Activated CD8-positive, alpha-beta T cell treated with anti-CD3 and anti-CD28 coated beads for 36 hours (primary cell): ENCODE measurements at regions not wholly inside any gene's neighbourhood (a gene's known extent, or its start where the extent isn't known, plus 50 kb on each side); places are given as distances from the start of the nearest gene placed in this dataset.

ENCODE experiments used
- ATAC-seq: fragments of 200-7000 bp; cut with Tn5 transposase; one replicate; pipeline ENCODE4 v1.10.0; 2021; ENCODE audit warnings: mild to moderate bottlenecking, moderate library complexity
- CTCF ChIA-PET: fragments of 350-600 bp; sonication (Branson Sonifier 250); formaldehyde crosslinking; loops from one replicate; lab custom pipeline; 2021; ENCODE audit warnings: antibody characterized with exemption; lab: Charles Lee
- POLR2A ChIA-PET: fragments of 350-600 bp; sonication (Branson Sonifier 250); formaldehyde crosslinking; loops from one replicate; lab custom pipeline; 2021; ENCODE audit warnings: antibody characterized with exemption; lab: Charles Lee
- DNase-seq: peaks from one replicate; pipeline ENCODE4 v3.0.0-alpha.2; 2020
- H3K27ac Mint-ChIP-seq: one replicate; pipeline ENCODE4 v1.8.0; 2021; ENCODE audit warnings: mild to moderate bottlenecking, mixed read lengths
- H3K27me3 Mint-ChIP-seq: one replicate; pipeline ENCODE4 v1.8.0; 2021; ENCODE audit warnings: mixed read lengths
- H3K36me3 Mint-ChIP-seq: one replicate; pipeline ENCODE4 v1.8.0; 2021; ENCODE audit warnings: low read depth, mixed read lengths
- H3K4me1 Mint-ChIP-seq: one replicate; pipeline ENCODE4 v1.8.0; 2021; ENCODE audit warnings: low read depth, mixed read lengths
- H3K4me3 Mint-ChIP-seq: one replicate; pipeline ENCODE4 v1.8.0; 2021; ENCODE audit warnings: mild to moderate bottlenecking, moderate library complexity, mixed read lengths
- H3K9me3 Mint-ChIP-seq: one replicate; pipeline ENCODE4 v1.8.0; 2021; ENCODE audit warnings: mixed read lengths
- intact Hi-C: fragments of 100-400 bp; cut with micrococcal nuclease; formaldehyde crosslinking; loops from one replicate; pipeline ENCODE4 v1.10.0; 2022
- TF ChIP-seq, protein P1 (sequence below): fragments of 200-600 bp; IDR thresholded peaks from one replicate; pipeline ENCODE4 v1.8.0; 2022; ENCODE audit warnings: antibody characterized with exemption, mild to moderate bottlenecking

DNA sequence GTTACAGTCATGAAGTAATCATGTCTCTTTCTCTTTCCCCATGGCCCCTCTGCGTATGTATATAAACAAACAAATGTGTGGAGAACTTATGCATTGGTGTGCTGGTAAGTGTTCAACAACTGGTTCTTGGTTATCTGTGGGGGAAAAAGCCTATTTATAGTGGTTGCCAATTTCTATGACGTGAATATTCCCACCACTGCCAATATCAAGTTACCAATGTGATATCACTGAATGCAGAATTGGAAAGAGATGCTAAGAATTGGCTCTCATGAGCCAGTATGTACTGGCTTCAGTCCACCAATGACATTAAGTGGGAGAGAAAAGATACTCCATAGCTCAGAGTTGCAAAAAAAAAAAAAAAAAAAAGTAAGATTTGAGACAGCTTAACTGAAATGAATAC, 399.7 kb downstream of the REEP3 start:
- Mint-ChIP-seq H3K36me3 (no peaks in the 10 kb centered on the region), H3K9me3 (no peaks in the 10 kb centered on the region), H3K4me1 (no peaks in the 10 kb centered on the region), H3K4me3 (no peak overlapping the region), H3K27ac (no peak overlapping the region), H3K27me3 (peaks cover 5% of the 10 kb centered on the region)
- ChIA-PET POLR2A (no interaction called here), CTCF (interaction anchor here (1.1 to 1.3 kb wide), 2 partner anchors 54 to 121 kb away, joined by 3 to 5 read pairs; no protein-coding TSS in a partner anchor)
- intact Hi-C loops = no loop called here
- ATAC-seq (no peak), DNase-seq (no peak)
- TF ChIP-seq, protein P1, sequence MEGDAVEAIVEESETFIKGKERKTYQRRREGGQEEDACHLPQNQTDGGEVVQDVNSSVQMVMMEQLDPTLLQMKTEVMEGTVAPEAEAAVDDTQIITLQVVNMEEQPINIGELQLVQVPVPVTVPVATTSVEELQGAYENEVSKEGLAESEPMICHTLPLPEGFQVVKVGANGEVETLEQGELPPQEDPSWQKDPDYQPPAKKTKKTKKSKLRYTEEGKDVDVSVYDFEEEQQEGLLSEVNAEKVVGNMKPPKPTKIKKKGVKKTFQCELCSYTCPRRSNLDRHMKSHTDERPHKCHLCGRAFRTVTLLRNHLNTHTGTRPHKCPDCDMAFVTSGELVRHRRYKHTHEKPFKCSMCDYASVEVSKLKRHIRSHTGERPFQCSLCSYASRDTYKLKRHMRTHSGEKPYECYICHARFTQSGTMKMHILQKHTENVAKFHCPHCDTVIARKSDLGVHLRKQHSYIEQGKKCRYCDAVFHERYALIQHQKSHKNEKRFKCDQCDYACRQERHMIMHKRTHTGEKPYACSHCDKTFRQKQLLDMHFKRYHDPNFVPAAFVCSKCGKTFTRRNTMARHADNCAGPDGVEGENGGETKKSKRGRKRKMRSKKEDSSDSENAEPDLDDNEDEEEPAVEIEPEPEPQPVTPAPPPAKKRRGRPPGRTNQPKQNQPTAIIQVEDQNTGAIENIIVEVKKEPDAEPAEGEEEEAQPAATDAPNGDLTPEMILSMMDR = no peak

DNA sequence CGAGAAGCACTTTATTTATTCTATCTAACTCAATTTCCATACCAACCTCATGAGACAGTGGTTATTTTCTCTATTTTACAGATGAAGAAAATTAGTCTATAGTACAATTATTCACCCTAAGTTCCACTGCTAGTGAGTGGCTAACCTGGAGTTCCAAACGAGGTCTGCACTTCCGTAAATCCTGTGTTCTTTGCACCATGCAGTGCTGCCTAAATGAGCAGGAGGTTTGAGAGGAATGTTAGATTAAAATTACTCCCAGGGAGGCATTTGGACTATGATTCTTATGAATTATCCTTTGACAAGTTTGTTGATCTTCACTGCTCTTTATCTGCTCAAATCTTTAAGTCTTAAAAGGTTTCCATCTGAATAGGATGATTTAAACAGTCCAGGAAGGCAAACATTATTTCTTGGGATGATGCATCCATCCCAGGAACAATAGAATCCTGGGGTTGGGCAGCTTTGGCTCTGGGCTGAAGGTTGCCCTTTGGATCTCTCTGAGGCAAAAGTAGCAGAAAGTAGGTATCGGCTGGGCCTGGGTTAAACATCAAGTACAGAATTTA, 400.8 kb downstream of the REEP3 start:
- TF ChIP-seq, protein P1 = no peak
- Mint-ChIP-seq H3K4me3 (no peak overlapping the region), H3K27me3 (peaks cover 6% of the 10 kb centered on the region), H3K9me3 (no peaks in the 10 kb centered on the region), H3K4me1 (no peaks in the 10 kb centered on the region), H3K27ac (no peak overlapping the region), H3K36me3 (no peaks in the 10 kb centered on the region)
- intact Hi-C loops = no loop called here
- ChIA-PET POLR2A (no interaction called here), CTCF (interaction anchor here (1.1 to 1.3 kb wide), 2 partner anchors 55 to 119 kb away, joined by 3 to 5 read pairs; no protein-coding TSS in a partner anchor)
- ATAC-seq = no peak
- DNase-seq = no peak

DNA sequence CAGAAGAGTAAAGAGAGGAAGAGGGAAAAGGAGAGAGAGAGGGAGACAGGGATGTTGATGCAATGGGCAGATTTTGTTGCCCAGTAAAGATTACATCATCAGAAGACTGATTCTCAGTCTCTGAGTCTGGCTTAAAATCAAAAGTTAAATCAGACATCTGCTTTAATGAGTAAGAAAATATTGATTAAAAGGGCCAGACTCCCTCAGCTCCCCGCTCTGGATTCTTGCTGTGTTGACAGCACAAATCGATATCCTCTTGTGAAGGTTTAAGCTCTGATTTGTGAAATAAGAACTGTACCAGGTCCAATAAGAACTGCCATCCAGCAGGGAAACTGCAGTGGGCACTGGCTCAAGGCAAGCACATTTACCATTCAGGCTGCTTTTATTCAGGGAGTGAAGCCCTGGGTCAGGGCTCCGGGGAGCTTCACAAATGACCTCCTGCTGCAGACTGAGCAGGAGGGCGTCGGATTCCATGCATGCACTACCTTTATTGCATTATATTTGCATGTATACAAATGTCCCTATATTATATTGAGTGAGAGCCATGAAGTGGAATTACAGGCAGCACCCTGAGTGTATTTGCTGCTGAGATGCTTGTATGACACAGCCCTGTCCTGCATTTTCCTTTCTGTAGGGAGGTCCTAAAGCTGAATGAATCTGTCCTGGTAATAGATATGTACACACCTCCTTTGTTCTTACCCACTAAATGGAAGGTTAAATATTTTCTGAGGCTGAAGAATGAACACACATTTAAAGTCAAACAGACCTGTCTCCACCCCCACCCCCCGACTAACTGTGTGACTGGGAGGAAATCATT, 401.5 kb downstream of the REEP3 start:
- TF ChIP-seq, protein P1 = no peak
- Mint-ChIP-seq H3K27me3 (peaks cover 6% of the 10 kb centered on the region), H3K36me3 (no peaks in the 10 kb centered on the region), H3K27ac (no peak overlapping the region), H3K4me3 (no peak overlapping the region), H3K9me3 (no peaks in the 10 kb centered on the region), H3K4me1 (no peaks in the 10 kb centered on the region)
- ATAC-seq = no peak
- ChIA-PET POLR2A (no interaction called here), CTCF (no interaction called here)
- intact Hi-C loops = no loop called here
- no peak for DNase-seq

DNA sequence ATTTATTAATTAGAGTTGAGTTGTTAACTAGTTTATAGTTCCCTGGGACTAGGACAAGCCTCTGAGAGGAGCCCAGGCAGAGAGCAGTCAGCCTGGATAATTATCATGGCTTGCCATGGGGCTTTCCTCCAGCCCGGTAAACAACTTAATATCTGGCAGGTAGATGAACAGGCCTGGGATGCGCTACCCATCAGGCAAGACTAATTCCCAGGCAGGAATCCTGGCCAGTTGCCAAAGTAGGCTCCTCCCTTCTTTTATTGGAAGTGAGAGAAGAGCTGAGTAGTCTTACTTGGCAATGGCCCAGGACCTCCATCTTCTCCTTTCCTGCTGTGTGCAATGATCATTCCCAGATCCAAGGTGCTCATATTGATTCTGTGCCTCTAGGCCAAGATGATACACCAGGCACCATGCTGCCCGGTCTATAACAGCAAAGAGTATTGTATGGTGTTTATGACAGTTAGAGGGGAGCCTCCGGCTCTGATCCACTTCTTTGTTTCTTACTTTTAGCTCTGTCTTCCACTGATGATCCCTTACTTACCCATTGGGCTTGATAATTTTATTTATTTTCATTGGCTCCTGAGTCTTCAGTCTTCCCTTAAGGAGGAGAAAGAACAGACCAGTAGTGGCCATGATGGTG, 408.7 kb downstream of the REEP3 start:
- intact Hi-C loops = no loop called here
- Mint-ChIP-seq H3K4me1 (no peaks in the 10 kb centered on the region), H3K27ac (no peak overlapping the region), H3K4me3 (no peak overlapping the region), H3K36me3 (no peaks in the 10 kb centered on the region), H3K27me3 (peaks cover 4% of the 10 kb centered on the region), H3K9me3 (no peaks in the 10 kb centered on the region)
- DNase-seq (no peak), ATAC-seq (no peak)
- CTCF ChIA-PET = no interaction called here
- TF ChIP-seq, protein P1 = no peak
- POLR2A ChIA-PET = no interaction called here

DNA sequence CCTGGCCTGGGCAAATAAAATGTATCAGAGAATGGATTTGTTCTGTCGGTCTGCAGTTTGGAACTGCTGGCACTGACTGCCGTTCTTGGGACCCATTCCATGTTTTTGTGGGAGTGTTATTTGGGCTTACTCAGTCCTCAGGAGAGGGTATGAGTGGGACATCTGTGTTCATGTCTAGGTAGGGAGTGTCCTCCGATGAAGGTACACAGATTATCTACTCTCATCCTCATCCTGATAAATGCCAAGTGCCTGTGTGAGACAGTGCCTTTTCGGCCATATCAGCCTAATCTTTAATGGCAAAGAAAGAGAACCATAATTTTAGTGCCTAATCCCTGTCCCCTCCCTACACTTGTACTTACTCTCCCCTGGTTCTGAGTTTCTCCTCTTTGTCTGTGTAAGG, 409.4 kb downstream of the REEP3 start:
- DNase-seq (no peak), ATAC-seq (no peak)
- ChIA-PET POLR2A (interaction anchor here (0.8 kb wide), 1 partner anchor 11 kb away, joined by 3 read pairs; no protein-coding TSS in a partner anchor), CTCF (no interaction called here)
- H3K36me3 Mint-ChIP-seq = no peaks in the 10 kb centered on the region
- peaks cover 6% of the 10 kb centered on the region for H3K27me3 Mint-ChIP-seq
- H3K4me3 Mint-ChIP-seq = no peak overlapping the region
- TF ChIP-seq, protein P1 = no peak
- intact Hi-C loops = no loop called here
- H3K4me1 Mint-ChIP-seq = no peaks in the 10 kb centered on the region
- no peak overlapping the region for H3K27ac Mint-ChIP-seq
- H3K9me3 Mint-ChIP-seq = no peaks in the 10 kb centered on the region
